Activated CD4-positive, alpha-beta T cell treated with anti-CD3 and anti-CD28 coated beads, Interleukin-2, Interleukin-6, amounts not matched to agents 100 ng/mL and 50 ng/mL, durations not matched to agents 16 hours and 8 hours (primary cell): ENCODE measurements at regions not wholly inside any gene's neighbourhood (a gene's known extent, or its start where the extent isn't known, plus 50 kb on each side); places are given as distances from the start of the nearest gene placed in this dataset.

Experiments
- DNase-seq: peaks from one replicate; pipeline ENCODE4 v3.0.0-alpha.2; 2020

DNA sequence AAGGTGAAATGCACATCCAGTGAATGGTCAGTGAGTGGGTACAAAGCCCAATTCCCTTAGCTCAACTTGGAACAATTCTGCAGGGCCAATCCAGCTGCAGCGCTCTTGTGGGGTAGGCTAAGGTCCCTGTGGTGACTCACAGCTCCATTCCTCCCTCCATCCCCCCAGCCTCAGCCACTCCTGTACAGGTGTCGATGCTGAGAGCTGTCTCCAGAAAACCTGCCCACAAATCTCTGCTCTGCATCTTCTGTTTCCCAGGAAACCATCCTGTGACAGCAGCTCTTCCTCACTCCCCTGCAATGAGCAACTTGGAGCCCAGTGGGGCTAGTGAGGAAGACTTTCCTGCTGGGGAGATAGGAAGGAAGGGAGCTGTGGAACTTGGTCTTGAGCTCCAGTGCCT, 244.7 kb upstream of the GPR26 start:
- no peak for DNase-seq

DNA sequence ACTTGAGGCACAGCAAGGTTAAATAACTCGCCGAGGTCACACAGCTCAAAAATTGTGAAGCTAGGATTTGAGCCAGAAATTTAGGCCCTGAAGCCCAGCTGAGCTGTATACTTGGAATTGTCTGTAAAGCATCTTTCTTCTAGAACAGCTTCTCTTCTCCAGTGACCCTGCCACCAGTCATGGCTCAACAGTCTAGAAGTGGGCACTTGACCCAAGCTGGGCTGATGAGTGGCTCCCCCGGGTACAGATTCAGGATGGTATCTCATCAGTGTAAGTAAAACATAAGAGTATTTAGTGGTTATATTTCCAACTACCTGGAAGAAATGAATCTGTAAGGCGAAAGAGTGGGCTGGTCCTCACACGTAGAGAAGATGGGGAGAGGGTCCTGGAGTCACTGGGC, 243.9 kb upstream of the GPR26 start:
- DNase-seq, result no peak

DNA sequence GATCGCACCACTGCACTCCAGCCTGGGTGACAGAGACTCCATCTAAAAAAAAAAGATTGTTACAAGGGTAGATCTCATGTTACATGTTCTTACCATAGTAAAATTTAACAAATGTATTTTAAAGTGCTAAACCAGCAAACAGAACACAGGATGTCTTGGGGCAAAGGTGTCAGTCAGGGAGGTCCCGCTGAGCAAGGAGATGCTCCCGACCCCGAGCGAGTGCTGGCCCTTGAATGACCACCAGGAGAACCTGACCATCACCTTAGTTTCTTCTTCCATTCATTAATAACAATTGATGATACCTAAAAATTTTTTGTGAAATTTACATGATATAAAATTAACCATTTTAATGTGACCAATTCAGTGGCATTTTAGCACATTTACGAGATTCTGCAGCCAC, 241.6 kb upstream of the GPR26 start:
- DNase-seq, result no peak

DNA sequence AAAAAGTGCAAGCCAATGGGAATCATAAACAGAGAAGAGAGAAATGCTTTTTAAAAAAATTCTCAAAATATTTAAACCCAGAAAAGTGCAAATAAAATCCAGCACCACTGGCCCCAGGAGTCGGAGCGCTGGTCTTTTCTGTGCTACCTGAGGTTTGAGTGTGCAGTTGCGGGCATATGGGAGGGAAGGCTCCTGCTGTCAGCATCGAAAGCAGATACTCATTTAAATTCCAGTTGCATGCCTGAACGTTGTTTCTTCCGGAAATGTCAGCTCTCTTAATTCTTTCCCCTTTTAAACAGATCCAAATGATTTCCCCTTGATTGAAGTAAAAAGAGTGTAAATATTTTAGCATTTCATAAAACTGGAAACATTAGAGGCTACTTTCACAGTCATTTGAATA, 240.5 kb upstream of the GPR26 start:
- DNase-seq, result no peak

DNA sequence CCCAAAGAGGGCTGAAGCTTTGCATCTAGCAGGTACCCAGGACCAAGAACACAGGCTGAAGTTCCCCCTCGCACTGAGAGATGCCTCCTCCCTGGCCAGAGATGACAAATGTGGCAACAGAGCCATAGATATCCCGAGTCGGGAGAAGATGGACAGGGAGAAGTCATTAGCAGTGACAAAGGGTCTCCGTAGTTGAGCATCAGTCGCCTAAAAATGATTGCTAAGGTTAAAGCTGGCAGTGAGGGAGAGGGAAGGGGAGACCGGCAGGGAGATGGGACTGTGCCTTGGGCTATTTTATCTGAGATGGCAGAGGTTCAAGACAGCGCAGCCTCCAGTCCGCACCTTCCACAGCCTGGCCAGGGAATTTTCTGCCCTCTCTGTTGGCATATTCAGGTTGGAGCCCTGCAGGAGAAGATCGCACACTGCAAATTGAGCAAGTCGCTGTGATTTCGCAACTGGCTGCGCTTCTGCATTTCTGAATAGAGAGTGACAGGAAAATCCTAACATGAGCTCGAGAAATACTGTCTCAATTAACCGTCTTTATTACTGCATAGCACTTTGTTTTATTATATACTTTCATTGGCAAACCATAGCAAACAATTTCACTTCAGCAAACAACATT, 238.9 kb upstream of the GPR26 start:
- DNase-seq, result no peak

DNA sequence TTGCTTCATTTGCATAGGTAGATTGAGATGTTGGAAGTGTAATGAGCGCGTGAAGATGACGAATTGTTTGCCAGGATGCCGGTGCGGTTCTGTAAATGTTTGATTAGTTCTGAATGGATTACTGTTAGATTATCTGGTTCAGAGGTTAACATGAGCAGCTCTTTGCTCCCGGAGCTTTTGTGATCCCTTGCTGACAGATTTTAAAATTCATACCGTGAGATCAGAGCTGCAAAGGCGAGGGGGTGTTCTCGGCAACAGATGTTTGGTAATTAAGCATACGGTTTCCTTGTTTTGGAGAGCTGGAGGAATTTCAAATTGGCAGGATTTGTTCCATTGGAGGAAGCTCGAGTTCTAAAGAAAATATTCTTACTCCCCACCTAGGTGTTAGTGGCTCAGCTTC, 237.8 kb upstream of the GPR26 start:
- no peak for DNase-seq

DNA sequence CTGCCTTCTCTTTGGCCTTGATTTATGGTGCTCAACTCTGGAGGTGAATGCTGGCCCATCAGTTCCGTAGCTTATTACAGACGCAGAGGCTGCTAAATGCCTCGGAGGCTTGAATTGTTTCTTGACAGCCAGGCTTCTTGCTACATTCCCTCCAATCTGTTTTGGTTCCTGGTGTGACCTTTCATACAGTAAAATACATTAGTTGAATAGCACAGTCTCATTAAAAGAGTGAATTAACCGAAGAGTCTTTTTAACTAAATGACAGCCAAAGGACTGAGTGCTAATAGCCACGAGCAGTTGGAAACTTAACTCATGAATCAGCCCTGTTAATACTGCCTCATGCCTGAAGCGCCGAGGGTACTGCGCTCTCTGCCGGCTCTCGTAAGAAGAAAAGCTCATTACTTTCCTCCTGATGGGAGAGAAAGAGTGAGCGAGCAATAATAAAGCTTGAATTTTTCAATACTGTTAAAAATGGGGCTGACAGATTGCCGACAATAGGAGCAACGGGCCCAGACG, 236.4 kb upstream of the GPR26 start:
- no peak for DNase-seq

DNA sequence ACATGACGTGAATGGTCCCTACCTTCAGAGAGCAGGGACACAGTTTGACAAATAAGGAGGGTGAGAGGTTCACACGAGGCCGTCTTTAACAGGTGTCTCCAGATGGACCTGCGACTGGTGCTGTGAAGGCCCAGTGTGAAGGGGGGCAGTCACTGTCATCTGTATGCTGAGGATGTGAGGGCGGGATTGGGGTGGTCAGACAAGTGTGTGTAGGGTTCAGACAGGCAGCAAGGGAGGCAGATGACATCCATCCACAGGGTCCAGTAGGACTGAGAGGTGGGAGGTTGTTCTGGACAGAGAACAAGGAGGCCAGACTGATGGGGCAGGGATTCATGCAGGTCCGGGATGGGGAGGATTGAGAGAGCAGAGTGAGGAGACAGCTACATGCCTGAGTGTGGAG, 232.6 kb upstream of the GPR26 start:
- no peak for DNase-seq

DNA sequence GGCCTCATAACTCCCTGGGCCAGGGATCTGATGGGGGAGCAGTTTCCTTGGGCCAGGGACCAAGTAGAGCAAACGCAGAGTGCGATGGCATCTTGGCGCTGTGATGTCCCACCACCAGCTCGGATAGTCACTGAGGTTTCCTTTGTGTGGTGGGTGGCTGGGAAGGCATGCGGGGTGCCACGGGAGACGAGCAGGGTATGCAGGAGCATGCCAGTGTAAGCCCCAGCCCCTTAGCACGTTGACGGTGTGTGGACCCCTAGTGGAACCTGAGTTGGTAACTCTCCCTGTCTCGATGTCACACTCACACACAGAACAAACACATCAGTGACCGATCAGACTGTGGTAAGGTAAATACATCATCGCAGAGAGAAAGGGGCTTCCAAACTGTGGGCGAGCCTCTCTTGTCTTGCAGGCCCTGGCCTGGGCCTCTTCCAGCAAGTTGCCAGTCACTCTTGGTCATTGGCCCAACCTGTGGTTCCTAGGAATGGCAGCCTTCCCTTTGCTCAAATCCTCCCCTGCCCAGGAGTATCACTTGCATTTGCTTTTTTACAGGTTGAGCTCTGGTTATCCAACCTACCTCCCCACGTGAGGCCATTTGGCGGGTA, 231.6 kb upstream of the GPR26 start:
- DNase-seq, result no peak

DNA sequence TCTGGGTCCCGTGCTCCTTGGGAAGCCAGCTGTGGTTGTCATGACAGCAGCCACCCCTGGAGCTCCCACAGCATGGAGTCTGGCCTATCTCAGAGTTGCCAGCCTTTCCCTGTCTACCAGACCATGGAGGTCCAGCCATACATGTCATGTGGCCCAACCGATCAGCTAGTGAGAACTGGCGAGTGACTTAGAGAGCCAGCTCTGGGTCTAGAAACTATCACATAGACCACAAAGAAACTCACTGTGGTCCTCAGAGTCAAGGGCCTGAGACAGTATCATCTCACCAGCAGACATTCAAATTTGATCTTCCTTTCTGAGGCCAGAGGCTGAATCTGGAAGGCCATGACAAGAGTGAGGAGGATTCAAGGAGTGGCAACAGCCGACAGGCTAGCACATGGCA, 223.3 kb upstream of the GPR26 start:
- no peak for DNase-seq

DNA sequence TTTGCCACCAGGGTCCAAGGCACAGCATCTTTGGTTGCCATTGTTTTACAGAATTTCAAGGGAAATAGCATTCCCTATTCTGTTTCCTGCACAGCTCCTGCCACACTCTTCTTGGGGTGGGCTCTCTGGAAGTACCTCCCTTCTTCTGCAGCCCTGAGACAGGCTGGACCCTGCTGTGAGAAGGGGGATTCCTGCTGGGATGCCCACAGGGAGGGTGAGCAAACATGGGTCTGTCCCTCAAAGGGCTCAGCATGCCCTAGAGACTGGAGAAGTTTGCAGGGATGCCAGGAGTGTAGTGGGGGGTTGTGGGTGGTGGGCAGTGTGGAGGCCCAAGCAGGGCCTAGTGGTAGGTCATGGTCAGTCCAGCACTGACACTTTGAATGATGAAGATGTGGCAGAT, 222.2 kb upstream of the GPR26 start:
- no peak for DNase-seq

DNA sequence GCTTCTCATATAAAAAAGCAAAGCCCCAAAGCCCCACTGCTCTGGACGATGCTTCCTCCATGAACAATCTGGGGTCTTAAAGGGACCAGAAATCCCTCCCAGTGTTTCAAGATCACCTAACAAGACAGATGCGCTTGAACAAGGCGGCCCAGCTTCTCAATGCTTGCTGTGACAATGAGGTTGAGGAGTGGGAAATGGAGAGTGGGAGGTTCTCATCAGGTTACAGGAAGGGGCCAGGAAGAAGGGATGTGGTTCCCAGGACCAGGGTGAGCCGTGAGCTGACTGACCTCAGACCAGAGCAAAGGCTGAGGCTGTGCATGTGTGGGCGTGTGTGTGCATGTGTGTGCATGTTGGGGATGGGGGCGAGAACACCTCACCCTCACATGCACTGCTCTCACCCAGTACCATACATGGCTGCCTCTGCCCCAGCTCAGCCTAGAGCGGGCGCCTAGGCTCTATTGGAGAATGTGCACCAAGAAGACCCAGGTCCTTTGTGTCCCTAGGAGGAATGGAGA, 220.8 kb upstream of the GPR26 start:
- no peak for DNase-seq

DNA sequence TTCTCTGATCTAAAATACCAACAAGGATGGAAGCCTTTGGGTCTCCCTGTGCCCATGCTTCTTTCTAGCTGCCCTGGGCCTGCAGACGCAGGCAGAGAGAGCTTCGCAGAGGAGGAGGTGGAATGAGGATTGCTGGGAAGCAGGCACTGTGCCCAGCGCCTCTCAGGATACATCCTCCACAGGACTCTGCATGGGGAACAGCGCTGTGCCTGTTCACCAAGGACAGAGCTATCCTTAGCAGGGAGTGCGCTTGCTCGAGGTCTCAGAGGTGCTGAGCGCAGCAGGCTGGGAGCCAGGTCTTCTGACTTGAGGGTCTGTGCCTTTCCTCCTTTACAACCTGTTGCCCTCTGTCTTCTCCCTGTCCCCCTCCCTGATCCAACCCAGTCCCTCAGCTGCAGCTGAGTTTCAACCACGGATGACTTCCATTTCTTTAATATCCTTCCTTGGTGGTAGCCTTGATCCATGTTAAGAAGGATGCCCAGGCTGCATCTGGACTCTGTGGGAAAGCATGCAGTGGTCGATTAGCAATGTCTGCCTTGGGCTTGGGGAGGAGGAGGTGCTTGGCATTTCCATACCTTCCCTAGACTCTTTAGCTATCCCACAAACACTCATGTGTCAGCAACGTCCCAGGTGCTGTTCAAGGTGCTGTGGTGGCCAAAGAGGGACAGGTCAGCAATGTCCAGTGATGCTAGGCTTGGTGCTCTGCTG, 219.6 kb upstream of the GPR26 start:
- DNase-seq, result no peak

DNA sequence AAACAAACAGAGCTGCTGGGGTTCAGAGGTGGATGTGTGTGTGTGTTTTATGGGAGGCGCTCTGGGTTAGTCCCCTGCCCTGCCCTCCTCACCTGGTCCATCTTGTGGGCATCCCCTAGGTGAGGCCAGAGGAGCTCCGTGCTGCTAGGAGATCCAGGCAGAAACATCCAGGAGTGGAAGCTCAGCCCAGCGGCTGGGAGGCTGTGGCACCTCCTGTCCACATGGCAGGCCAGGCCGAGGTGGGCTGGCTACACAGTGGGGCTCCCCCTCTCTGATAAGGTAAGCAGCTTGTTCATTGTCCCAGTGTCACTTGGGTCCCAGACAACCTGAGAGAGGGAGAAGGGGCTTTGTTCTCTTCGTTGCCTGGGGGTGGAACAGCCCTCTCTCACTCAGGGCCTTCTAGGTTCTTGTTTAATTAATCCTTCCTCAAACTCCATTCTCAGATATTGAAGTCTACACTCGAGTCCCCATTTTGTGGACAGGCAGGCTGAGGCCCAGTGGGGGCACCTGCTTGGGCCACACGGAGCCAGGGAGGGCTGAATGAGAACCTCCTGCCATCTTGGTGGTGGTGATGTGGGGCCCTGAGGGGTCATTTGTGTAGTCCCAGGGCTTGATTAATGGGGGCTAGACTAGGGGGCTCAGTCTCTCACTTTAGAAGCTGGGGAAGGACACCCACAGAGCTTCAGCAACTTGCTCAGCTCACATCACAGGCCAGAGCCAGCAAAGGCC, 216.8 kb upstream of the GPR26 start:
- DNase-seq, result no peak

DNA sequence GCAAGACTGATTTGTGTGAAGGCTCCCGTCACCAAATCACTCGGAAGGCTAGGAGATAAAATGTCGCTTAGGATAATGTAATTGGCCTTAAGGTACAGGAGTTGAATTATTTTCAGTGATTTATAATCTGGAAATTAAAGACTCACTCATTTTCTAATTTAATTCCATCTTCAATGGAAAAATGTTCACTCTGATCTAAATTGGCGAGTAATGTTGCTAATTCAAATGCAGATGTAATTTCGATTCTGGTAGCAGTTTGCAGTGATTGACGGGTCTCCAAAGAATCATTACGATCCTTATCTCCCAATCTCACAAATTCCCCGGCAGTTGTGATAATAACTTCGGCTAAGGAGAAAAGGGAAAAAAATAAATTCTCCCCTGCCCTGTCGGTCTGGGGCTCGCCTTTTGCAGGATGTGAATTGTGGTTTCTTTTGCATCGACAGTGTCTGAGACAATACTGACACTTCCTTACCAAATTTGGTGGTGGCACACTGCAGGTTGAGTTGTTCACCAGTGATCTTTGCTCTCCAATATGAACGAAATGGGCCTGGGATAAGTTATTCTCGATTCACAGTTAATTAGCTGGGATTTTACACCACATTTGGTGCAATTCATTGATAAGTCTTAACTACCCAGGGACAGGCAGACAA, 215.1 kb upstream of the GPR26 start:
- DNase-seq, result no peak

DNA sequence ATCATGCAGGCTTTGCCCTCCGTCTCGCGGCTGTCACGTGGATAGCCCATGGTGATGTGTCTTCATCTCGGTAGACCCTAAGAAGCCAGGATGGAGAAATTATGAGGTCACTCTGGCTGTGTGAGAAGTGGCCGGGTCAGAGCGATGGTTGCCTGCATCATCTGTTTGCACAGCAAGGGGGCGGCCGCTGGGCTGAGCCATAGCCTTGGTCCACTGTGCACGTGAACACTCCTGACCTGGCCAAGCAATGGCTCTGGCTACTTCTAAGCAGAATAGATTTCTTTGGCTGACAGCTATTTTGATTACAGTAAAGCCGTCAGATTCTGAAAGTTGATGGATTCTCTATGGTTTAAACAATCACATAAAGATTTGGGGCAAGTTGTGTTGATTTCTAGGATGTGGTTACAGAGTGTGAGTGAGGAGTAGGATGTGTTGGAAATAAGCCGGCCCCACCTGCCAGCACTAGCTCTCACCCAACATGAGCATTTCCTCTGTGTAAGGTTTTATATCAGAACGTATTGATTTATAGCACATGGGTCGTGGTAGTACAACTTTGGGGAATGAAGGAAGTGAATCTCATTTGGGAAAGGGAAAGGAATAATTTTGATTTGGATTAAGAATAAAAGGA, 214.4 kb upstream of the GPR26 start:
- no peak for DNase-seq

DNA sequence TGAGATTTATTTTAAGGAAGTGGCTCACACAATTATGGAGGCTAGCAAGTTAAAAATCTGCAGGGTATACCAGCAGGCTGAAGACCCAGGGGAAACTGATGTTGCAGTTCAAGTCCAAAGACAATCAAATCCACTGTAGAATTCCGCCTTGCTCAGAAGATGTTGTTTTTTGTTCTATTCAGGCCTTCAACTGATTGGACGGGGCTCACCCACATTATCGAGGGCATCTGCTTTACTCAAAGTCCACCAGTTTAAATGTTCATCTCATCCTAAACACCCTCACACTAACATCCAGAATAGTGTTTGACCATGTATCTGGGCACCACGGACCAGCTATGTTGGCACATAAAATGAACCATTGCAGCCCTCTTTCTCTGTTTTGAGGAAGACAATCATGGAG, 211.2 kb upstream of the GPR26 start:
- no peak for DNase-seq

DNA sequence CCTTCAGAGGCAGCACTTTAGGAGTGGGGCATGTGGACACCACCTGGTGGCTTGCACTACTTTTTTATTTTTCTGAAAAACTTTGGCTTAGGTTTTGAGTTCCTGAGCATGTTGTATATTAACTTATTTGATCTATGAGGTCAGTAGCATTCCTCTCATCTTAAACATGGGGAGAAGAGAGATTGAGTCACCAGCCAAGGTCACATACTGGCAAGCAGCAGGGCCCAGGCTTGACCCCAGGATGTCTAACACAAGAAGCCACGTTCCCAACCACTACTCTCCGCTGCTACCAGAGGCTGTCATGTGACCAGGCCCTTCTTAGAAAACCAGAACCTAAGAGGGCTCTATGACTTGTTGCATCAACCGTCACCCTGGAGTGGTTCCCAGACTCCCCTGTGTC, 210.3 kb upstream of the GPR26 start:
- no peak for DNase-seq

DNA sequence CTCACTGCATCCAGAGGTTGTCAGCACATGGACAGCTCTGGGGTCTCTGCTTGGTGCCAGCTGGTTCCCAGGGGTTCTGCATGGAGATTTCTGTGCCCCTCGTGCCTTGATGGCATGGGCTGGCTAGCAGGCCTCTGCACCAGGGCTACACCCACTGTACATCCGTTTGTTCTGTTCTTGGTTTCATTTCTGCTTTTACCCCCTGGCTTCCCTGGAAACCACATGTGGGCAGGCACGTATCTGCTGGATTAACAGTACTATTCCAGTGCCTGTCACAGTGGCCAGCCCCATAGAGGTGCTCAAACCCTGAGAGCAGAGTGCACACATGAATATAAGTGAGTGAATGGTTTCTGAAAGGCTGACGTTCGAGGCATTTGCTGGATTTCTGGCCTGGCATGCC, 207.2 kb upstream of the GPR26 start:
- no peak for DNase-seq

DNA sequence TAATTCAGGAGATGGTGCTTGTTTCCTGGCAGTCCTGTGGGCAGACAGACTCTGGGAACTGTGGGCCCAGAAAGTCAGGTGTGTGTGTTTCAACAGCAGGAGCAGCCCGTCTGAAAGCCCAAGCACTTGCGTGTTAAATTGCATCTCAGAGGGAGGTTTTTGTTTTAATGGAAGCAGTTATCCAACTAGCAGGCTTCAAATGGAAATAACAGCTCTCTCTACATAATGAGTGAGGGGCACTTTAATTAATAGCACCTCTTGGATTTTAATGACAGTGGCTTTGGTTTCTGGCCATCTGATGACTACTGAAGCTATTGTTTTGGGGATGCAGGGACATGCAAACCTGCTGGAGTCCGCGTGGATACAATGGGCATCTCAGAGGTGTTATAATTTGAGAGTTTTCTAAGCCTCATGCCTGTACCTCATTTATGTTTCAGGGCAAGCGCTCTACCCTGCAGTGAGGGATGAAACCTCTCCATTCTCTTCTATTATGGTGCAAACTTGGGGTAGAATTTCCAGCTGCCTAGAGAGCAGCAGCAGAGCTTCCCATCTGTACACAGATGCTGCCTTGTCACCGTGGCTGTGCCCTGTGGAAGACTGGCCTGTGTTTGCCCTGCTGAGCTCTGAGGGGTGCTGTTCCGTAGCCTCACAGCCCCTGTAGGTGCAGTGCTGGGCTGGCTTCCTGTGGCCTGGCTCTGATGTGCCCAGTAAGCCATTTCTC, 206.6 kb upstream of the GPR26 start:
- DNase-seq, result no peak

DNA sequence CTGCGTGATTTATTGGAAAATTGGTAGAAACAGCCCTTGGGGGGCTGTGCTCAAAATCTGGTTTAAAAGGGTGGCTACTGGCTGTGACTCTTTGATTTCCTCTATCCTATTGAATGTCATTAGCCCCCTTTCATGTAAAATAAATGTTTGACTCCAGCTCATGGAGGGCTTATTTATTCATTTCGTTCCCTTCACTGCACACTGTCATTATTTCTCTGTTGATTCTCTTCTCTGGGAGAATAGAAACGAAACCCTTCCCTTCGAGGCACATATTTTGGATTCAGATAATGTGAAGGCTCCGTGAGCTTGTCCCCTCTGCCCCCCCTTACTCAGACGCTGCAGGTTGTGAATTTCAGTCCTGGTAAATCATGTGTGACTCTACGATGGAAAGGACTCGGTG, 203.9 kb upstream of the GPR26 start:
- DNase-seq, result no peak

DNA sequence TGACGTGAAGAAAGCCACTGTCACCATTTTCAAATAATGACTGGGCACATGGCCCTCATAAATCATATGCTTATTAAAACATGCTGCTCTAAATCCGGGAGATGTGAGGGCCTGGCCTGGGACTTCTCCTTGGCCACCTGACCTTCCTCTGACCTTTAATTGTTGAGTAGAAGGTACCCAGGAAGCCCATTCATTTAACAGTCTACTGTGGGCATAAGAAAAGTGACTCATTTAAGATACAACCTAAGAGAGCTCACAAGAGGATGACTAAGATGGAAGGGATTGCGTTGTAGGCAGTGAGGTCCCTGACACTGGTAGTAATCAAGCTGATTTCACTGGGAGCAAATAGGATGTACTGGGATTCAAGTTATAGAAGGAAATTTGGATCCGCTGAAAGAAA, 203.4 kb upstream of the GPR26 start:
- DNase-seq, result no peak
